ENCODE measurements at regions not wholly inside any gene's neighbourhood (a gene's known extent, or its start where the extent isn't known, plus 50 kb on each side); places are given as distances from the start of the nearest gene placed in this dataset.
"Not testable (repeated sequence)": the region's sequence is repeated elsewhere in the genome, so short reads cannot be mapped to it uniquely, and the experiment has no call there.

GRCh38 chr6:22751223-22751622 is 181.9 kb downstream of the HDGFL1 start:
- no peak for DNase-seq

GRCh38 chr6:22752522-22752921 is 183.2 kb downstream of the HDGFL1 start:
- no peak for DNase-seq

- no peak for DNase-seq
Observed at GRCh38 chr6:22754061-22754460, 184.7 kb downstream of the HDGFL1 start.

GRCh38 chr6:22755605-22756004 is 186.2 kb downstream of the HDGFL1 start:
- no peak for DNase-seq

GRCh38 chr6:22756365-22756764 is 187.0 kb downstream of the HDGFL1 start:
- peak; percentile 19 for DNase-seq

- DNase-seq = peak; percentile 59
Observed at GRCh38 chr6:22764496-22764895, 195.1 kb downstream of the HDGFL1 start.

GRCh38 chr6:22765015-22765414 is 195.6 kb downstream of the HDGFL1 start:
- no peak for DNase-seq

GRCh38 chr6:22766979-22767378 is 197.6 kb downstream of the HDGFL1 start:
- DNase-seq = no peak

GRCh38 chr6:22770054-22770453 is 200.7 kb downstream of the HDGFL1 start:
- DNase-seq = no peak

GRCh38 chr6:22774129-22774528 is 204.8 kb downstream of the HDGFL1 start:
- no peak for DNase-seq

- DNase-seq = not testable (repeated sequence)
Observed at GRCh38 chr6:22778438-22778837, 209.1 kb downstream of the HDGFL1 start.

- DNase-seq = no peak
Observed at GRCh38 chr6:22779062-22779461, 209.7 kb downstream of the HDGFL1 start.

GRCh38 chr6:22783931-22784330 is 214.6 kb downstream of the HDGFL1 start:
- no peak for DNase-seq

GRCh38 chr6:22784601-22785410 is 215.4 kb downstream of the HDGFL1 start:
- no peak for DNase-seq

- no peak for DNase-seq
Observed at GRCh38 chr6:22788038-22788437, 218.7 kb downstream of the HDGFL1 start.

GRCh38 chr6:22789315-22789714 is 219.9 kb downstream of the HDGFL1 start:
- DNase-seq = no peak

- no peak for DNase-seq
Observed at GRCh38 chr6:22794844-22795243, 225.5 kb downstream of the HDGFL1 start.

- DNase-seq = no peak
Observed at GRCh38 chr6:22800451-22800850, 231.1 kb downstream of the HDGFL1 start.

GRCh38 chr6:22801831-22802230 is 232.5 kb downstream of the HDGFL1 start:
- no peak for DNase-seq

GRCh38 chr6:22804620-22805261 is 235.4 kb downstream of the HDGFL1 start:
- no peak for DNase-seq

- no peak for DNase-seq
Observed at GRCh38 chr6:22807261-22807660, 237.9 kb downstream of the HDGFL1 start.

GRCh38 chr6:22807818-22808217 is 238.5 kb downstream of the HDGFL1 start:
- no peak for DNase-seq

GRCh38 chr6:22808466-22808865 is 239.1 kb downstream of the HDGFL1 start:
- DNase-seq = no peak

- DNase-seq = no peak
Observed at GRCh38 chr6:22809370-22809769, 240.0 kb downstream of the HDGFL1 start.

GRCh38 chr6:22819209-22819608 is 249.8 kb downstream of the HDGFL1 start:
- DNase-seq = no peak

Measured in HCEC 1CT (cell line).